IPS DF 19.7 (cell line): ENCODE measurements at regions not wholly inside any gene's neighbourhood (a gene's known extent, or its start where the extent isn't known, plus 50 kb on each side); places are given as distances from the start of the nearest gene placed in this dataset.
"Not testable (repeated sequence)": the region's sequence is repeated elsewhere in the genome, so short reads cannot be mapped to it uniquely, and the experiment has no call there.

Source experiments
- DNase-seq: peaks from one replicate; pipeline ENCODE4 v3.0.0-alpha.2; 2013; ENCODE audit warnings: low read depth, low spot score

DNA sequence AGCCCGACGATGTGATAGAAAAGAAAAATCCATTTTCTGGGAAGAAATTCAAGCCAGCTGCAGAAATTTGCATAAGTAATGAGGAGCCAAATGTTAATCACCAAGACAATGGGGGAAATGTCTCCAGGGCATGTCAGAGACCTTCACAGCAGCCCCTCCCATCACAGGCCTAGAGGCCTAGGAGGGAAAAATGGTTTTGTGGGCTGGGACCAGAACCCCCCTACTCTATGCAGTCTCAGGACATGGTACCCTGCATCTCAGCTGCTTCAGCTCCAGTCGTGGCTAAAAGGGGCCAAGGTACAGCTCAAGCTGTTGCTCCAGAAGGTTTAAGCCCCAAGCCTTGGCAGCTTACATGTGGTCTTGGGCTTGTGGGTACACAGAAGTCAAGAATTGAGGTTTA is 155.5 kb upstream of the FOXQ1 start:
- DNase-seq: not testable (repeated sequence)

DNA sequence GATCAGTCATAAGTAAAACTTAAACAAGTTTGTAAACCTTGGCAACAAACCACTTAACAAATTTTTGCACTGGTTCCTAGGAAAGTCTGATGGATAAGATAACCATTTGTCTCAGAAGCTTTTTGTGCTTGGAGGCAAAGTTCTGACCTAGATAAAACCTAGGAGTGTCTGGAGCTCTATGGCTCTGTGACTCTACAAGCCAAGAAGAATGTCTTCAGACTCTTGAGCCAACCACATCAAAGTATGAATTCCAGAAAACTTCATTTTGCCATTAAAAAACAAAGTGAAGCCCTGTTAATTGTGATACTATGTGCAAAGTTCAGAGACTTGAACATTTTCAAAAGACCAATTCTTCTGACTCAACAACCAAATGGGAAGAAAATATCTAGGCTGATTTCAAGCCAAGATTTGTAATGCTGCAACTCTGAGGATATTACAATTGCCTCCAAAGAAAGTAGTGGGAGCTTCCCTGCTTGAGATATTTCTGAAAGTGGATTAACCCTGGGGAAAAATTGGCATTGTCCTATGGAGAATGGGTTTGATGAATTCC is 158.1 kb upstream of the FOXQ1 start:
- no peak for DNase-seq

DNA sequence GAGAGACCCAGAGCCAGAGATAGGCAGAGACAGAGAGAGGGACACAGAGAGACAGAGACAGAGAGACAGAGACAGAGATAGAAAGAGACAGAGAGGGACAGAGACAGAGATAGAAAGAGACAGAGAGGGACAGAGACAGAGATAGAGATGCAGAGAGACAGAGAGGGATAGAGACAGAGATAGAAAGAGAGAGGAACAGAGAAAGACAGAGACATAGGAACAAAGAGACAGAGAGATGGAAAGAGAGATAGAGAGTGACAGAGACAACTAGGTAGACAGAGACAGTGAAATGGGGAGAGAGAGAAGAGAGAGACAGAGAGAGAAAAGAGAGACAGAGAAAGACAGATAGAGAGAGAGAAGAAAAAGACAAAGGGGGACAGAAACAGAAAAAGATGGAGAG is 165.4 kb upstream of the FOXQ1 start:
- DNase-seq: no peak

DNA sequence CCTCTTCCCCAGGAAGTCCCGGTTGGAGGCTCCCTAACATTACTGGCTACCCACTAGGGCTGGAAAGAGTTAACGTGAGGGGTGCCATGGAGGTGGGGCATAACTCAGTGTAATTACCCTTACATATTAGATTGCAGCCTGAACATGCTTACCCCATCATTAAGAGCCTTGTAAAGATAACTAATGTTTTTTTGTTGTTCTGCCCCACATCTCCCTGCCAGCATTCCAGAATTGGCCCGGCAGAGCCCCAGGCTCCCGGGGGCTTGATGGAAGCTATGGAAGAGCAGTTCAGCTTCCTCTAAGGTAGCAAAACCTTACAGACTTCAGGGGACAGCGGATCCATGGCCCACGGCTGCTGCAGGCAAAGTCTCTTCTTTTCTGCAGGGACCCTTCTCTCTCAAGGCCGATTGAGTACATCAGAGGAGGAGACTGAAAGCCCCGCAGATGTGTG is 166.1 kb upstream of the FOXQ1 start:
- DNase-seq: no peak

- no peak for DNase-seq
These were observed 166.8 kb upstream of the FOXQ1 start for GRCh38 chr6:1144842-1145767.

GRCh38 chr6:1143655-1144054 is 168.2 kb upstream of the FOXQ1 start:
- DNase-seq: no peak

- no peak for DNase-seq
These were observed 172.6 kb upstream of the FOXQ1 start for GRCh38 chr6:1139155-1139890.

- no peak for DNase-seq
These were observed 174.0 kb upstream of the FOXQ1 start for GRCh38 chr6:1137849-1138248.

DNA sequence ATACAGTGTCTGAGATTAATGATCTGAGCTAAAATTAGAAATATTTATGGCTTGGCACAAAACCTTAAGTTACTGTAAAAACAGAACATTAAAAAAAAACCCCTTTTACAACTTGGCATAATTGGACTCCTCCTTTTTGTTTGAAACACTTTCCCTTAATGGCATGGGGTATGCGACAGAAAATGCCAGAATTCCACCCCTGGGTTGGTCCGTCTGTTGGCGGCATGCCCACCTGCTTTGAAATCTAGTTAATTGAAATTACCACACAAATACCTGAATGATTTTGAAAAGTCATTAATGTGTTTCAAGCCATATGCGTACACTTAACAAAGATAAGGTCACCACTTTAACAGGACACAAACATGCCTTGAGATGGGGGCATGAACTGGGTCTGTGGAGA is 175.1 kb upstream of the FOXQ1 start:
- no peak for DNase-seq

DNA sequence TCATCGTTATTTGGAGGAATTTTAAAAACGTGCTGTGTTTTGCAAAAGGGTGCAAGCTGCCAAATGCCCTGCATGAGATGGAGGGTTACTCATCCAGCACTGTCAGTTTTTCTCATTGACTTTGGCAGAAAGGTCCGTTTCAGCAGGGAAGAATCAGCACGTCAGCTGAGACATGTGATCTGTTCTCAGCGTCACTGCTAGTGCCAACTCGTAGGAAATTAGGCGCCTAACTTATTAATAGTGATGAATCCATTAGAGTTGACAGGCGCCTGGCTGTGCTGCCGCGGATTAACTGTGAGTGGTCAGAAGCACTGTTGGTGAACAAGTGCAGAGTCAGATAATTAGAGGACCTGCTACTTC is 175.5 kb upstream of the FOXQ1 start:
- DNase-seq: no peak

DNA sequence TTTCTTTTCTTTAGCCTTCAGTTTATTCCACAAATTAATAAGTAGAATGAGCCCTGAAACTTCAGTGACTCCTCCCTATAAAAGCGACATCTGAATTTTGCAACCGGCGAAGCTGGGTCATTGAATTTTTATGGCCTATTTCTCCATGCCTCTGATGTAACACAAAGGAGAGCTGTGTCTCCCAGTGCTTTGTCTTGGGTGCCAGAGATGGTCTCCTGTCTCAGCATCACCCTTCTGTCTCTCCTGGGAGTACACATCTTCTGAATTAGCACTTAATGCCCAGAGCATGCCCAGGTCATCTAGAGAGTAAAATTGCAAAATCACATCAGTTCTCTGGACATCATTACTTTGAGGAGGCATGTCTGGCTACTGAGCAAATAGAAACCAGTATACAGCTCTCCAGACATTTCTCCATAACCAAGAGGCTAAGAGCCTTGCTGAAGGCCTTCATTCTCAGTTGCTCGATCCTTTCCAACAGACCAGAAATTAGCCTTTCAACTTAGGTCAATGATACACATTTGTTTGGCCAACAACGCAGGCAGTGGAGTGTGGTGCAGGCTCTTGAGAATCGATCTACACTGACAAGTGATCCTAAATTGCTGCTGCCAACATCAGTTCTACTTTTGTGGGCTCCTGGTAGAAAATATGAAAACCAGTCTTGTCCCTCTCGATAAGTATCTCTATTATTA is 176.0 kb upstream of the FOXQ1 start:
- DNase-seq: no peak

GRCh38 chr6:1131285-1132079 is 180.4 kb upstream of the FOXQ1 start:
- no peak for DNase-seq

DNA sequence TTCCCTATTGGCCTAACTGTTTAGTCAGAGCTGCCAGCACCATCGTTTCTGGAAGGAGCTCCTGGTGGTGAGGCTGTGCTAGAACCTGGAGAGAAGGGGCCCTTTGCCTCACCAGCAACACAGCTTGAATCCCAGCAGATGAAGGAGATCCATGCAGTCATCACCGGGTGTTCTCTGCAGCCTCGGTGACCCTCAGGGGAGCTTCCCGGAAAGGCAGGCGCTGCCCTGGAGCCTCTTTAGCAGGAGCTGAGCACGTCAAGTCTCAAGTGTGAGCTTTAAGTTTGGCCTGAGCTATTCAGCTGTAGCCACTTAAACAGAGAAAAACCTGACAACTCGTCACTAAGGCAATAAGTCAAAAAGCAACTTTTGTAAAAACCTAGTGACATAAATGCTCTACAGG is 181.2 kb upstream of the FOXQ1 start:
- no peak for DNase-seq

DNA sequence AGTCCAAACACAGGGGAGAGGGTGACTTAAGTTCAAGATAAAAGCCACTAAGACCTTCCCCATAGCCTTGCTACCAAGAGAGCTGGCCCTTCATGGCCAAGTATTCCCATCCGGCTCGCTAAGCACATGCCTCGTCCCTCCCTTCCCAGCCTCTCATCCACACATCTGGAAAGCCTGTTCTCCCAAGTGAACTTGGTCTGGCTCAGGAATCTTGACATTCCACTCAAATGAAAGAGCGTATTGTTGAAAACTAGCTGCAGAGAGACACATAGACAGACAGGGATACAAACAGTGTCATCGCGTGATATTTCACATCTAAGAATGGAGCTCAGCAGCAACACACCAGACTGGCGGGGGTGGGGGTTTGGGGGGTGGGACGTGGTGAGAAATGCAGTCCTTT is 182.8 kb upstream of the FOXQ1 start:
- no peak for DNase-seq

GRCh38 chr6:1127597-1128288 is 184.2 kb upstream of the FOXQ1 start:
- no peak for DNase-seq

DNA sequence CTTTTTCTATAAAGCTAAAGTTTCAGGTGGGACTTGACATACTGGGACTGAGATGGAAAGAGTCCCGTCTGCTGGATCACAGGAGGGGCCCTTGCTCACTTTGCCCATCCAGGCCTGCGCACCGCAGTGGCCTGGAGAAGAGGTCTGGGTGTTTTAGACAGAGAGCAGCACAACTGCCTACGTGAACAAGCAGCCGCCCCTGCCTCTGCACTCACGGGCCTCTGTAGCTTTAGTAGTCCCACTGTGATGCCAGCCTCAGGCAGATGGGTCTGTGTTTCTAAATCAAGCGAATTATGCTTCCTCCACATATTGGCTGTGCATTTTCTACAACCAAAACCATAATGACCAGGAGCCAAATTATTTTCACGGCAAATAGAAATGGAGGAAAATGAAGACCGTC is 184.8 kb upstream of the FOXQ1 start:
- DNase-seq: no peak

GRCh38 chr6:1126036-1126435 is 185.9 kb upstream of the FOXQ1 start:
- DNase-seq: no peak

DNA sequence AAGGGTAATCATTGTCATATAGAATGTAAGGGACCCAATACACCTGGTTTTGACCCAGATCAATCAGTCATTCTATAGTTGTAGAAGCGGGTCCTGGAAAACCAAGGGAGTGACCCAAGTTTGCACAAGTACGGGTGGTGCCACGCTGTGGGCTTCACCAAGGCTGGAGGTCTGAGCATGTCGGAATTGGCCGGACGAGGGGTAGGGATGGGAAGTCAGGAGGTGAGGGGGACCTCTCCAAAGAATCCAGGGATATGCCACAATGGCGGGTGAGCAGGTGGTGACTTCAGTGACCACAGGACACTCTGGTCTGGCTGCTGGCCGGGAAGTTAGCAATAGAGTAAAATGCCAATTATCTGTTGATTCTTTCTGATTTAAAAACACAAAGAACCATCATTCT is 186.6 kb upstream of the FOXQ1 start:
- no peak for DNase-seq

DNA sequence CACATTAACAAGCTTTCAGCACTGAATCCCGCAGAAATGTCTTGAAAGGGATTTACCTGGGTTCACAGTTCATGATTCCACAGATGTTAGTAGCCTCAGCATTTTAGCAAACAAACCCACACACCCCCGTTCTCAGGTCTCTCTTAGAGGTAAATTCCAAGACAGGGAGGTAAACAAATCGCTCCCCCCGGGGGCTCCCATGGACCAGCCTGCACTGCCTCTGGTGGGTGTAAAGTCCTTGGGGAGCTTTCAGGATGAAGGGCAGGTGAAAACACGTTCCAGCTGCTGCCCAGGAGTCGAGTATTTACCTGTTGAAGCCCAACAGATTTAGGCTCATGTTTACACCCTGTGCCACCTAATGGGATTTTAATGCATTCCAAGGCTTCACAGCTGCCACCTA is 187.0 kb upstream of the FOXQ1 start:
- DNase-seq: no peak
